ENCODE measurements at regions not wholly inside any gene's neighbourhood (a gene's known extent, or its start where the extent isn't known, plus 50 kb on each side); places are given as distances from the start of the nearest gene placed in this dataset.

DNA sequence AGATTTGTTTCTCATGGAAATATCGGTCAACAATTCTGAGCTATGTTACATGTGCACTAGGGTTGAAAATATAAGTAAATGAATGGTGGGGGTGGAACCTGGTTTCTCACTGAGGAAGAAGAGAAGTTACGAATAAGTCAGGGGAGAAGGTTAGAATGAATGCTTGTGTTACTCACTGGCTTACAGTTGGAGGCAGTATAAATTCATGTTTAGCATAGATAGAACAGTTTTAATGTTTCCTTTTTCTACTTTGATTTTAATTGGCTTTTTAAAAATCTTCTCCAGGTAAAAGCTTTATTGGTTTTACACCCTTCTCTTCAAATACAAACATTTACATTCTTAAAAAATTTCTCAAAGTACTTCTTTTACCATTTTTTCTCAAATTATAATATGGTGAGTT lies 1113.7 kb downstream of the CDH11 start:
- TF ChIP-seq POLR2A (IDR thresholded peaks at IDR 0.05) (no peak), POLR2AphosphoS5 (IDR thresholded peaks at IDR 0.05; ENCODE audit: insufficient read depth in 1 of 2, low read depth in 1 of 2) (no peak)
- TF ChIP-seq, protein P1, sequence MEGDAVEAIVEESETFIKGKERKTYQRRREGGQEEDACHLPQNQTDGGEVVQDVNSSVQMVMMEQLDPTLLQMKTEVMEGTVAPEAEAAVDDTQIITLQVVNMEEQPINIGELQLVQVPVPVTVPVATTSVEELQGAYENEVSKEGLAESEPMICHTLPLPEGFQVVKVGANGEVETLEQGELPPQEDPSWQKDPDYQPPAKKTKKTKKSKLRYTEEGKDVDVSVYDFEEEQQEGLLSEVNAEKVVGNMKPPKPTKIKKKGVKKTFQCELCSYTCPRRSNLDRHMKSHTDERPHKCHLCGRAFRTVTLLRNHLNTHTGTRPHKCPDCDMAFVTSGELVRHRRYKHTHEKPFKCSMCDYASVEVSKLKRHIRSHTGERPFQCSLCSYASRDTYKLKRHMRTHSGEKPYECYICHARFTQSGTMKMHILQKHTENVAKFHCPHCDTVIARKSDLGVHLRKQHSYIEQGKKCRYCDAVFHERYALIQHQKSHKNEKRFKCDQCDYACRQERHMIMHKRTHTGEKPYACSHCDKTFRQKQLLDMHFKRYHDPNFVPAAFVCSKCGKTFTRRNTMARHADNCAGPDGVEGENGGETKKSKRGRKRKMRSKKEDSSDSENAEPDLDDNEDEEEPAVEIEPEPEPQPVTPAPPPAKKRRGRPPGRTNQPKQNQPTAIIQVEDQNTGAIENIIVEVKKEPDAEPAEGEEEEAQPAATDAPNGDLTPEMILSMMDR (IDR thresholded peaks at IDR 0.05) = no peak

Data from vagina (tissue), 2 donors.